ENCODE measurements at regions not wholly inside any gene's neighbourhood (a gene's known extent, or its start where the extent isn't known, plus 50 kb on each side); places are given as distances from the start of the nearest gene placed in this dataset.

GRCh38 chr6:88520017-88520338 lies 353.8 kb upstream of the CNR1 start:
- no peak for TF ChIP-seq CTCF (IDR thresholded peaks at IDR 0.05; ENCODE audit: low read length, missing control alignments)
- H3K4me3 ChIP-seq (replicated peaks; ENCODE audit: low read depth, low read length) = no peak overlapping the region
- DNase-seq (ENCODE audit: low read depth) = no peak

GRCh38 chr6:88519301-88520016 lies 353.3 kb upstream of the CNR1 start:
- H3K4me3 ChIP-seq (replicated peaks; ENCODE audit: low read depth, low read length) = no peak overlapping the region
- no peak for TF ChIP-seq CTCF (IDR thresholded peaks at IDR 0.05; ENCODE audit: low read length, missing control alignments)
- DNase-seq (ENCODE audit: low read depth) = no peak

GRCh38 chr6:88517737-88518136 lies 351.6 kb upstream of the CNR1 start:
- H3K4me3 ChIP-seq (replicated peaks; ENCODE audit: low read depth, low read length) = no peak overlapping the region
- no peak for TF ChIP-seq CTCF (IDR thresholded peaks at IDR 0.05; ENCODE audit: low read length, missing control alignments)
- DNase-seq (ENCODE audit: low read depth) = no peak

GRCh38 chr6:88513920-88514319 lies 347.8 kb upstream of the CNR1 start:
- no peak overlapping the region for H3K4me3 ChIP-seq (replicated peaks; ENCODE audit: low read depth, low read length)
- no peak for DNase-seq (ENCODE audit: low read depth)
- TF ChIP-seq CTCF (IDR thresholded peaks at IDR 0.05; ENCODE audit: low read length, missing control alignments) = no peak

- no peak overlapping the region for H3K4me3 ChIP-seq (replicated peaks; ENCODE audit: low read depth, low read length)
- DNase-seq (ENCODE audit: low read depth) = no peak
- no peak for TF ChIP-seq CTCF (IDR thresholded peaks at IDR 0.05; ENCODE audit: low read length, missing control alignments)
These were observed 347.3 kb upstream of the CNR1 start for GRCh38 chr6:88513471-88513870.

- no peak overlapping the region for H3K4me3 ChIP-seq (replicated peaks; ENCODE audit: low read depth, low read length)
- no peak for DNase-seq (ENCODE audit: low read depth)
- no peak for TF ChIP-seq CTCF (IDR thresholded peaks at IDR 0.05; ENCODE audit: low read length, missing control alignments)
These were observed 346.8 kb upstream of the CNR1 start for GRCh38 chr6:88512951-88513350.

GRCh38 chr6:88502391-88502790 lies 336.2 kb upstream of the CNR1 start:
- no peak for TF ChIP-seq CTCF (IDR thresholded peaks at IDR 0.05; ENCODE audit: low read length, missing control alignments)
- DNase-seq (ENCODE audit: low read depth) = no peak
- no peak overlapping the region for H3K4me3 ChIP-seq (replicated peaks; ENCODE audit: low read depth, low read length)
